ENCODE measurements at regions not wholly inside any gene's neighbourhood (a gene's known extent, or its start where the extent isn't known, plus 50 kb on each side); places are given as distances from the start of the nearest gene placed in this dataset.

DNA sequence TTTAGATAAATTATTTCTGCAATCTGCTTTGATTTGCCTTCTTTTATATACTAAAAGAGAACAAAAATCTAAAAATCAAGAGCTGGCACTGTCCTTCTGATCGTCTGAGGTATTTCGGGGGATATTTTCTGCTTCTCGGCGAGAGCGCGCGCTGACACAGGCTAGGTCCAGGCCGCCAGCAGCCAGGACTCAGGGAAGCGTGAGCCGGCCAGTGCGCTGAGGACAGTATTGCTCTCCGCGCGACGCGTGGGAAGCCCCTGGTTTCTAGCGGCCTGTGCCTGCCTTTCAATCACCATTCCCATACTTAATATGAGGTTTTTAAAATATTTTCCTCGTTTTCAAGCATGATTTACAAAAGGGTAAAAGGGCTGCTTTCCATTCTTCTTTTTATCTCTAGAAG, 307.3 kb upstream of the IRX1 start:
- TF ChIP-seq, protein P1, sequence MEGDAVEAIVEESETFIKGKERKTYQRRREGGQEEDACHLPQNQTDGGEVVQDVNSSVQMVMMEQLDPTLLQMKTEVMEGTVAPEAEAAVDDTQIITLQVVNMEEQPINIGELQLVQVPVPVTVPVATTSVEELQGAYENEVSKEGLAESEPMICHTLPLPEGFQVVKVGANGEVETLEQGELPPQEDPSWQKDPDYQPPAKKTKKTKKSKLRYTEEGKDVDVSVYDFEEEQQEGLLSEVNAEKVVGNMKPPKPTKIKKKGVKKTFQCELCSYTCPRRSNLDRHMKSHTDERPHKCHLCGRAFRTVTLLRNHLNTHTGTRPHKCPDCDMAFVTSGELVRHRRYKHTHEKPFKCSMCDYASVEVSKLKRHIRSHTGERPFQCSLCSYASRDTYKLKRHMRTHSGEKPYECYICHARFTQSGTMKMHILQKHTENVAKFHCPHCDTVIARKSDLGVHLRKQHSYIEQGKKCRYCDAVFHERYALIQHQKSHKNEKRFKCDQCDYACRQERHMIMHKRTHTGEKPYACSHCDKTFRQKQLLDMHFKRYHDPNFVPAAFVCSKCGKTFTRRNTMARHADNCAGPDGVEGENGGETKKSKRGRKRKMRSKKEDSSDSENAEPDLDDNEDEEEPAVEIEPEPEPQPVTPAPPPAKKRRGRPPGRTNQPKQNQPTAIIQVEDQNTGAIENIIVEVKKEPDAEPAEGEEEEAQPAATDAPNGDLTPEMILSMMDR (IDR thresholded peaks at IDR 0.05) = no peak
- TF ChIP-seq ZFX (IDR thresholded peaks at IDR 0.05; ENCODE audit: borderline replicate concordance) = no peak
